SK-N-MC (cell line): ENCODE measurements at regions not wholly inside any gene's neighbourhood (a gene's known extent, or its start where the extent isn't known, plus 50 kb on each side); places are given as distances from the start of the nearest gene placed in this dataset.
"Not testable (repeated sequence)": the region's sequence is repeated elsewhere in the genome, so short reads cannot be mapped to it uniquely, and the experiment has no call there.

Experiments
- DNase-seq: peaks from one replicate; pipeline ENCODE4 v3.0.0-alpha.2; 2011; ENCODE audit warnings: low read depth, low spot score
- H3K27ac ChIP-seq: fragments of 200-600 bp; sonication (generic); 2 replicates; pipeline ENCODE4 v1.5.1; 2016; ENCODE audit warnings: mixed run types
- H3K36me3 ChIP-seq: fragments of 200-600 bp; sonication (generic); 2 replicates; pipeline ENCODE4 v1.6.1; 2017; ENCODE audit warnings: antibody characterized with exemption, low read length, mixed read lengths; ENCODE audit not compliant: insufficient read depth
- H3K4me3 ChIP-seq: fragments of 200-600 bp; sonication (generic); 2 replicates; pipeline ENCODE4 v1.5.1; 2016
- H3K9ac ChIP-seq: fragments of 200-600 bp; sonication (generic); 2 replicates; pipeline ENCODE4 v1.8.0; 2017; ENCODE audit warnings: mixed run types, mixed read lengths; ENCODE audit not compliant: insufficient read length
- H3K9me3 ChIP-seq: fragments of 200-600 bp; sonication (generic); 2 replicates; pipeline ENCODE4 v1.6.1; 2017; ENCODE audit warnings: low read depth, mild to moderate bottlenecking, antibody characterized with exemption, low read length, moderate library complexity, mixed read lengths
- EZH2 ChIP-seq: fragments of 200-600 bp; sonication (generic); IDR thresholded peaks from one replicate; pipeline ENCODE4 v1.6.1; 2017; ENCODE audit warnings: antibody characterized with exemption
- FOXP2 ChIP-seq: optimal IDR thresholded peaks from 2 replicates; pipeline ENCODE3; 2011; ENCODE audit warnings: mild to moderate bottlenecking, moderate library complexity; ENCODE audit not compliant: insufficient read depth; ENCODE audit errors: extremely low read length, control extremely low read depth
- POLR2AphosphoS5 ChIP-seq: IDR thresholded peaks from 2 replicates; pipeline ENCODE4 v1.6.1; 2012; ENCODE audit warnings: mild to moderate bottlenecking, low read depth, low read length, borderline replicate concordance

DNA sequence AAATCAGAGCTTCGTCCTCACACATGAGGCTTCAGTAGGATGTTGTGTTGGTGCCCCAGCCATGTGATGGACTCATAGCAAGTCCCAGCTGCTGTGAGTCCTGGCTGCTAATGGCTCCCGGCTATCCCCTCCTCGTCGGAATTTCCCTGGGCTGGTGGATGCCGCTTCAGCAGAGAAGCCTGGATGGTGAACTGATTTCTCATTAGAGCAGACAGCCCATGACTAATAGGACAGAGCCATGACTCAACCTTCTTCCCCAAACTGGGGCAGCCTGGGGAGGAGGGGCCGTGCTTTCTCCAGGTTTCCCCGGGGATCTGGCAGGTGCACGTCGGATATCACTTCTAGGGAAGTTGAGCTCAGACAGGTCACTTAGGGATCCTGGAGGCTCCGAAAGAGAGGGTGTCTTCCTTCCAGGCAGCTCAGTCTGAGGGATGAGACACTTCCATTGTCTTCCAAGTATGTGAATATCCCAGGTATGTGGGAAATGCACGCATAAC is 112.7 kb downstream of the ASMT start:
- Histone ChIP-seq H3K4me3 (no peak overlapping the region), H3K36me3 (no peaks in the 10 kb centered on the region), H3K9me3 (no peaks in the 10 kb centered on the region), H3K9ac (no peak overlapping the region), H3K27ac (no peak overlapping the region)
- no peak for DNase-seq
- TF ChIP-seq FOXP2 = no peak
- TF ChIP-seq POLR2AphosphoS5 = no peak
- TF ChIP-seq EZH2 = no peak

- TF ChIP-seq POLR2AphosphoS5 = no peak
- TF ChIP-seq EZH2 = no peak
- TF ChIP-seq FOXP2 = no peak
- Histone ChIP-seq H3K9me3 (no peaks in the 10 kb centered on the region), H3K9ac (no peak overlapping the region), H3K36me3 (no peaks in the 10 kb centered on the region), H3K4me3 (no peak overlapping the region), H3K27ac (no peak overlapping the region)
- no peak for DNase-seq
These were observed 119.9 kb downstream of the ASMT start for GRCh38 chrX:1734806-1735205.

DNA sequence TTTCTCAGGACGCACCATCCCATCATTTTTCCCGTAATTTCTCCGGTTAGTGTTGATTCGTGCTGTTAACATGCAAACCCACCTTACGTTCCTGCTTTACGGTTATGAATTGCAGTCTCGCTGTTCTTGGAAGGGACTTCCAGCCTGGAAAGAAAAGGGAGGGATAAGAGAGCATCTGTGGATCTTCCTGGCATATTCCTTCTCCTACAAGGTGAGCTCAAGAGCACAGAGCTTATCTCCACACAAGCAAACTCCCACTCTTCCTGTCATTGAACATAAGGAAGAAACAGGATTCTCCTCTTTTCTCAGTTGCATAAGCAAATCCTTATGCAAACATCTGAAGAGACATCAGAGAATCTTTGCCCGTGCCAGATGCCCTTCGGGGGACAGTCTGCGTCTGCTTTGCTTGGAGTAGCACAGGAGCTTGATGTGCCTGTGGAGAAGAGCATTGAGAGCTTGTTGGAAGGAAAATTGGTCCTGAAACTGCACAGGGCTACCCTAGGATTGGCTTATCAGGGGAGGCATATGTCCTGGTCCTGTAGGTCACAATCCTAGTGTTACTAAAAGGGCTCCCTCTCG is 127.0 kb downstream of the ASMT start:
- Histone ChIP-seq H3K27ac (no peak overlapping the region), H3K4me3 (no peak overlapping the region), H3K36me3 (no peaks in the 10 kb centered on the region), H3K9me3 (0 out of 2 replicates have a peak, but pooled peaks cover 2% of the 10 kb centered on the region), H3K9ac (no peak overlapping the region)
- no peak for DNase-seq
- TF ChIP-seq EZH2 (no peak), POLR2AphosphoS5 (no peak), FOXP2 (no peak)

DNA sequence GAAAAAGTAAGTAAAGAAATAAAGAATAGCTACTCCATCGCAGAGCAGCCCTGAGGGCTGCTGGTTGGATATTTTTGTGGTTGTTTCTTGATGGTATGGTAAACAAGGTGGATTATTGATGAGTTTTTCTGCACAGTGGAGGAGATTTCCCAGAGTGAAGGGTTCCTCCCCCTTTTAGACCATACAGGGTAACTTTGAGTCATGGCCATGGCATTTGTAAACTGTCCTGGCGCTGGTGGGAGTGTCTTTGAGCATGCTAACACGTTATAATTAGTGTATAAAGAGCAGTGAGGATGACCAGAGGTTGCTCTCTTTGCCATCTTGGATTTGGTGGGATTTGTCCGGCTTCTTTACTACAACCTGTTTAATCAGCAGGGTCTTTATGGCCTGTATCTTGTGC is 128.2 kb downstream of the ASMT start:
- no peak for DNase-seq
- H3K4me3 ChIP-seq = no peak overlapping the region
- no peaks in the 10 kb centered on the region for H3K36me3 ChIP-seq
- H3K9me3 ChIP-seq = 0 out of 2 replicates have a peak, but pooled peaks cover 2% of the 10 kb centered on the region
- no peak for TF ChIP-seq EZH2
- TF ChIP-seq POLR2AphosphoS5 = no peak
- no peak for TF ChIP-seq FOXP2
- no peak overlapping the region for H3K27ac ChIP-seq
- H3K9ac ChIP-seq = no peak overlapping the region

DNA sequence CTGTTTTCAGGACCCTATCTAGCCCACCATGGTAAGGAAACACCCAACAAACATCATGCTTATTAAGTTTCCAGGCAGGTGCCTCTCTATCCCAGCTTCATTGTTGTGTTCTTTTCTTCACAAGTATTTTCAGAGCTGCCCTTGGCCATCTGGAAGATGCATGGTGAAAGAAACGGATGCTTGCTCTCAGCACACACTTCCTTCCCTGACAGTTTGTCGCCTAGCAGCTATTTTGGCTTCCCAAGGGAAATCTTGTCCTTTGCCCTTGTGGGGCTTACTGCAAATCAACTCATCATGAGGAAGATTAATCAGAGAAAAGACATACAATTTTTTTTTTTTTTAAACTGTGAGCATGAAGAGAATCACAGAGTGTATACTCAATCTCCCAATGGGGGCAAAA is 128.8 kb downstream of the ASMT start:
- no peak overlapping the region for H3K4me3 ChIP-seq
- DNase-seq = no peak
- H3K36me3 ChIP-seq = no peaks in the 10 kb centered on the region
- H3K27ac ChIP-seq = no peak overlapping the region
- no peak overlapping the region for H3K9ac ChIP-seq
- TF ChIP-seq POLR2AphosphoS5 (no peak), EZH2 (no peak)
- 0 out of 2 replicates have a peak, but pooled peaks cover 2% of the 10 kb centered on the region for H3K9me3 ChIP-seq

- no peak overlapping the region for H3K27ac ChIP-seq
- H3K9ac ChIP-seq = no peak overlapping the region
- H3K9me3 ChIP-seq = 0 out of 2 replicates have a peak, but pooled peaks cover 2% of the 10 kb centered on the region
- TF ChIP-seq EZH2 (no peak), FOXP2 (no peak), POLR2AphosphoS5 (no peak)
- H3K36me3 ChIP-seq = no peaks in the 10 kb centered on the region
- DNase-seq = no peak
- H3K4me3 ChIP-seq = no peak overlapping the region
These were observed 133.5 kb downstream of the ASMT start for GRCh38 chrX:1748408-1748807.

DNA sequence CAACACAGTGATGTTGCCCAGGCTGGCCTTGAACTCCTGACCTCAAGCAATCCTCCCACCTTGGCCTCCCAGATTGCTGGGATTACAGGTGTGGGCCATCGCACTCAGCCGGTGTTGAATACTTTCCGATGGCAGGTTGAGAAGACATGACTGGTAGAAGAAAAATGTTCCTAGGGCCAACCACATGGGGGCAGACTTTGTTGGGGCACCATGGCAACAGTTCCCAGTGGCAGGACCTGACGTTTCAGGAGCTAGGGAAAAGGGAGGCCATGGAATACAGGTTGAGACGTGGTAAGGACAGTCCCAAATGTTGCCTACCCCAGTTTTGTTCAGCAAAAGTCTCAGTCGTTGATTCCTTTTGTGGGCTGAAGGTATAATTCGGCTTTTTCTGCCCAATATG is 134.6 kb downstream of the ASMT start:
- no peak for TF ChIP-seq FOXP2
- no peak for TF ChIP-seq POLR2AphosphoS5
- TF ChIP-seq EZH2 = no peak
- Histone ChIP-seq H3K4me3 (no peak overlapping the region), H3K36me3 (no peaks in the 10 kb centered on the region), H3K9ac (no peak overlapping the region), H3K9me3 (no peaks in the 10 kb centered on the region), H3K27ac (no peak overlapping the region)
- no peak for DNase-seq

DNA sequence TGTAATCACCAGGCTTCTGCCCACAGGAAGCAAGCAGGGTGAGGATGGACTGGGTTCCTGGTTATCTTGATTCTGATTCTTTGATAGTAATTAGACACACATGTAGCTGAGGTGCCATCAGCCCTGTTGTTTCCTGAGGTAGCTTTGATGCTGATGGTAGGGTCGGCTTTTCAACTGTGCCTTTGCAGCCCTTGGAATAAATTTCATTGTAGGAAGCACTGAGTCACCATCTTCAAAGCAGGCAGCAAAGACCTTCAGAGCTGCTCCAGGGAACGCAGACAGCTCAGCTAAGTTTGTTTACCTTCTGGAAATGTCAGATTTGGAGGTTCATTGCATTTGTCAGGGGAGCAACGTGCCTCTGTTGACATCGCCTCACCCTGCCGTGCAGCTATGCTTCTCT is 135.4 kb downstream of the ASMT start:
- H3K9me3 ChIP-seq = no peaks in the 10 kb centered on the region
- no peak overlapping the region for H3K27ac ChIP-seq
- DNase-seq = no peak
- TF ChIP-seq EZH2 (no peak), POLR2AphosphoS5 (no peak), FOXP2 (no peak)
- no peak overlapping the region for H3K9ac ChIP-seq
- H3K4me3 ChIP-seq = no peak overlapping the region
- no peaks in the 10 kb centered on the region for H3K36me3 ChIP-seq

DNA sequence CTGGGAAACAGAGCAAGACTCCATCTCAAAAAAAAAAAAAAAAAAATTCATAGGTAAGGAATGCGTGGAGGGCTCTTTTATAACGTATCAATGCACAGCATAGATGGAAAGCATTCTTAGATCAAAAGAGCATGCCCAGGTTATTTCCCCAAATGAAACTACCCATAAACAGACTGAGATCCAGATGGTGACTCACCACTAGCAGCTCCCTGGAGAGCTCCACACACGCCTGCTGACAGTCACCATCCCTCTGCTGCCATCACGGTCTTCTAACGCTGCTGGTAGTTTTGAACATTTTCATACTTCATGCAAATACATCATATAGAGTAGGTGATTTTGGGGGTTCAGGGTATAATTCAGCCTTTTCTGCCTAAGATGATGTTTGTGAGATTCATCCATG is 136.9 kb downstream of the ASMT start:
- Histone ChIP-seq H3K9me3 (no peaks in the 10 kb centered on the region), H3K4me3 (no peak overlapping the region), H3K36me3 (no peaks in the 10 kb centered on the region), H3K9ac (no peak overlapping the region), H3K27ac (no peak overlapping the region)
- DNase-seq = no peak
- no peak for TF ChIP-seq FOXP2
- TF ChIP-seq POLR2AphosphoS5 = no peak

- not testable (repeated sequence) for H3K4me3 ChIP-seq, DNase-seq, H3K9me3 ChIP-seq, H3K9ac ChIP-seq, H3K27ac ChIP-seq, H3K36me3 ChIP-seq
These were observed 137.9 kb downstream of the ASMT start for GRCh38 chrX:1752799-1753198.
